GM11168 (cell line): ENCODE measurements at regions not wholly inside any gene's neighbourhood (a gene's known extent, or its start where the extent isn't known, plus 50 kb on each side); places are given as distances from the start of the nearest gene placed in this dataset.
"Not testable (repeated sequence)": the region's sequence is repeated elsewhere in the genome, so short reads cannot be mapped to it uniquely, and the experiment has no call there.

ENCODE experiments used
- in situ Hi-C: fragments of 300-500 bp; cut with MboI; formaldehyde crosslinking; loops from one replicate; pipeline ENCODE4 v1.12.0; 2022; ENCODE audit warnings: low sequenced_read_pairs; ENCODE audit not compliant: unreplicated experiment

- in situ Hi-C loops = loop anchor here (25.0 kb wide), 1 partner anchor 340 kb away; no protein-coding TSS in a partner anchor
Observed at GRCh38 chr12:111277570-111277969, 91.3 kb downstream of the PHETA1 start.

GRCh38 chr12:111276146-111276545 is 92.7 kb downstream of the PHETA1 start:
- in situ Hi-C loops = loop anchor here (25.0 kb wide), 1 partner anchor 339 kb away; no protein-coding TSS in a partner anchor

- in situ Hi-C loops = loop anchor here (25.0 kb wide), 1 partner anchor 338 kb away; no protein-coding TSS in a partner anchor
Observed at GRCh38 chr12:111275308-111275707, 93.6 kb downstream of the PHETA1 start.

- in situ Hi-C loops = loop anchor here (25.0 kb wide), 1 partner anchor 337 kb away; no protein-coding TSS in a partner anchor
Observed at GRCh38 chr12:111274777-111275176, 94.1 kb downstream of the PHETA1 start.

- in situ Hi-C loops = no loop called here
Observed at GRCh38 chr12:111271674-111272418, 97.0 kb downstream of the PHETA1 start.

- in situ Hi-C loops = no loop called here
Observed at GRCh38 chr12:111270774-111271173, 98.1 kb downstream of the PHETA1 start.

- in situ Hi-C loops = no loop called here
Observed at GRCh38 chr12:111270239-111270638, 98.7 kb downstream of the PHETA1 start.

- in situ Hi-C loops = no loop called here
Observed at GRCh38 chr12:111269718-111270117, 99.2 kb downstream of the PHETA1 start.

- in situ Hi-C loops = no loop called here
Observed at GRCh38 chr12:111268738-111269572, 99.9 kb downstream of the PHETA1 start.

- in situ Hi-C loops = no loop called here
Observed at GRCh38 chr12:111267144-111267543, 101.8 kb downstream of the PHETA1 start.

GRCh38 chr12:111261911-111262676 is 106.8 kb downstream of the PHETA1 start:
- in situ Hi-C loops = no loop called here

- in situ Hi-C loops = no loop called here
Observed at GRCh38 chr12:111260732-111261131, 108.2 kb downstream of the PHETA1 start.

- in situ Hi-C loops = no loop called here
Observed at GRCh38 chr12:111259231-111259630, 109.7 kb downstream of the PHETA1 start.

GRCh38 chr12:111258081-111258480 is 110.8 kb downstream of the PHETA1 start:
- in situ Hi-C loops = not testable (repeated sequence)

- in situ Hi-C loops = no loop called here
Observed at GRCh38 chr12:111257435-111257902, 111.4 kb downstream of the PHETA1 start.

GRCh38 chr12:111256629-111257434 is 112.1 kb downstream of the PHETA1 start:
- in situ Hi-C loops = no loop called here

- in situ Hi-C loops = no loop called here
Observed at GRCh38 chr12:111255261-111255660, 113.6 kb downstream of the PHETA1 start.

GRCh38 chr12:111254106-111254505 is 114.8 kb downstream of the PHETA1 start:
- in situ Hi-C loops = no loop called here

GRCh38 chr12:111253213-111253612 is 115.7 kb downstream of the PHETA1 start:
- in situ Hi-C loops = no loop called here
